ENCODE measurements at regions not wholly inside any gene's neighbourhood (a gene's known extent, or its start where the extent isn't known, plus 50 kb on each side); places are given as distances from the start of the nearest gene placed in this dataset.
A peak's percentile ranks its signal among the peaks of the same experiment; 100 is the strongest.

DNA sequence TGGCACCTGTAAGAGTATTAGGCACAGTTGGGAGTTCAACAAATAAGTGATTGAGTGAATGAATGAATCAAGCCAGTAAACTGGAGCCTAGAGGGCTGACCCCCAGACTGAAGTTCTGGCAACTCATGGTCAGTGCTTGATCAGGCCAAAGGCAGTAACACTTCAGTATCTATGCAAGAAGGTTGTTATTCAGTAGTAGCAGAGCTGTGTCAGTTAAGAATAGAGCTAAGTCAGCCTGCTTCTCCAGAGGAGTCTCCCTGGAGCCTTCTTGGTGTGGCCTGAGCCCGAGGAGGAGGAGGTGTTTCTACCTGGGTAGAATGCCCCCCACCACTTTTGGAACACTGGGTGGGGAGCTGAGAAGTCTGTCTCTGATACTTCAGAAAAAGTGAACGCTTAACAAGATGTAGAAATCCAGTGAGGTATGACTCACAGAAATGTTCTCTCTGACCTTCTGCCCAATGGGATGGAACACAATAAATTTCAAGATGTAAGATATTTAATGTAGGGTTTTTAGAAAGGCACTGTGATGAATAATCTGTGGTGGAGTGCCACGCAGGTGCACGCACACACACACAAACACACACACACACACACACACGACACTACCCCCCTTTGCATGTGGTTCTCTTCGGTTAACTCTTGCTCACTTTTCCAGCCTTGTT, 219.9 kb downstream of the HIPK3 start:
- H3K27me3 ChIP-seq (replicated peaks in 2 of 5; ENCODE audit: control insufficient read depth in 4 of 5, insufficient read depth in 5 of 5, low read length in 4 of 5), result peaks cover 0 to 42% (median 18%) of the 10 kb centered on the region in 5 experiments
- H3K27ac ChIP-seq (ENCODE audit: insufficient read depth in 1 of 2, low read depth in 1 of 2, low read length in 2 of 2, poor library complexity in 1 of 2, severe bottlenecking in 2 of 2), result no peak overlapping the region
- H3K4me1 ChIP-seq (ENCODE audit: control extremely low read depth in 1 of 4, control insufficient read depth in 4 of 4, insufficient read depth in 4 of 4, low read length in 3 of 4), result no peaks in the 10 kb centered on the region
- 89% methylated on average over 3 of the region's 6 CpGs for WGBS (ENCODE audit: insufficient coverage)
- no peaks in the 10 kb centered on the region for H3K36me3 ChIP-seq (ENCODE audit: control insufficient read depth in 4 of 4, insufficient read depth in 4 of 4, low read length in 3 of 4)
- ChIA-PET POLR2A (no interaction called here), CTCF (no interaction called here)
- DNase-seq, result no peak
- no peak overlapping the region for H3K4me3 ChIP-seq (ENCODE audit: control insufficient read depth in 1 of 7, extremely low read depth in 1 of 7, insufficient read depth in 4 of 7, low read depth in 2 of 7, low read length in 6 of 7)
- no peaks in the 10 kb centered on the region for H3K9me3 ChIP-seq (ENCODE audit: control extremely low read depth in 1 of 5, control insufficient read depth in 4 of 5, insufficient read depth in 2 of 5, low read depth in 1 of 5, low read length in 4 of 5)

DNA sequence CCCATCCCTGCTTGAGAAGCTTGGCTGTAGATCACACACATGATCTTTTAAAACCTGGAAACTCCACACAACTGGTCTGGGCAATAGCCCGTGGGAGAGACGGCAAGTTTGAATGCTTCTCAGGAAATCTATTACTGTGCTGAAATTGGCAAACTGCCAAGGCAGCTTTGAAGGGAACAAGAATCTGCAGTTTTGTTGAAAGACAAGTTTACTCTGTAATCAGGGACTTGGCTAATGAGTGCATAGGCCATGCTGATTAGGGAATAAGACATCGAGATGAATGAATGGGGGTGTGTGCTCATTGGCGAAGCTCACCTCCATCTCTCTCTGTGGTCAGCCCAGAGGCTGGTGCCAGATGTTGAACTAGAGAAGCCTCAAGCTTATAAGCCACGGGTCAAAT, 218.8 kb downstream of the HIPK3 start:
- no peaks in the 10 kb centered on the region for H3K4me1 ChIP-seq (ENCODE audit: control extremely low read depth in 1 of 4, control insufficient read depth in 4 of 4, insufficient read depth in 4 of 4, low read length in 3 of 4)
- no peak overlapping the region for H3K27ac ChIP-seq (ENCODE audit: insufficient read depth in 1 of 2, low read depth in 1 of 2, low read length in 2 of 2, poor library complexity in 1 of 2, severe bottlenecking in 2 of 2)
- no peak overlapping the region for H3K4me3 ChIP-seq (ENCODE audit: control insufficient read depth in 1 of 7, extremely low read depth in 1 of 7, insufficient read depth in 4 of 7, low read depth in 2 of 7, low read length in 6 of 7)
- ChIA-PET POLR2A (no interaction called here), CTCF (no interaction called here)
- H3K9me3 ChIP-seq (ENCODE audit: control extremely low read depth in 1 of 5, control insufficient read depth in 4 of 5, insufficient read depth in 2 of 5, low read depth in 1 of 5, low read length in 4 of 5), result no peaks in the 10 kb centered on the region
- WGBS (ENCODE audit: insufficient coverage), result 19% methylated on average over 3 of the region's 5 CpGs
- H3K36me3 ChIP-seq (ENCODE audit: control insufficient read depth in 4 of 4, insufficient read depth in 4 of 4, low read length in 3 of 4), result no peaks in the 10 kb centered on the region
- peaks cover 0 to 35% (median 16%) of the 10 kb centered on the region in 5 experiments for H3K27me3 ChIP-seq (replicated peaks in 2 of 5; ENCODE audit: control insufficient read depth in 4 of 5, insufficient read depth in 5 of 5, low read length in 4 of 5)
- DNase-seq, result peak; percentile 1 to 15 (median 6)

DNA sequence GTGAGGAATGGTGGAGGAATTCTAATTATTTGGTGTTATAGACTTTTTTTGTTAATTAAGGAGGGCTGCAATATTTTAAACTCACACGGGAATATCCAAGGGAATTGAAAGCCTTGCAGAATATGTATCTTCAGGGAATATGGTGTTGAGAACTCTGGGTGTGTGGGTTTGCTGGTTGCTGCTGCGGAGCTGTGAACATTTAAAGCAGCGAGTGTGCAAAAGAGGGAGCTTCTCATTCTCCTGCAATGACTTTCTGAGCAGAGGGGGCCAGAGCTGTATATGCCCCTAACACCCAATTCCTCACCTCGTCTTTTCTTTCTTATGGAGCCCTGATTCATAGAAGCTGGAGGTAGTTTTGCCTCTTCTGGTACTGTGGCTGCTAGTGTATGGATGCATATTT, 217.7 kb downstream of the HIPK3 start:
- Histone ChIP-seq H3K9me3 (ENCODE audit: control extremely low read depth in 1 of 5, control insufficient read depth in 4 of 5, insufficient read depth in 2 of 5, low read depth in 1 of 5, low read length in 4 of 5) (no peaks in the 10 kb centered on the region), H3K27me3 (replicated peaks in 2 of 5; ENCODE audit: control insufficient read depth in 4 of 5, insufficient read depth in 5 of 5, low read length in 4 of 5) (peaks cover 0 to 24% (median 13%) of the 10 kb centered on the region in 5 experiments), H3K4me3 (ENCODE audit: control insufficient read depth in 1 of 7, extremely low read depth in 1 of 7, insufficient read depth in 4 of 7, low read depth in 2 of 7, low read length in 6 of 7) (no peak overlapping the region), H3K27ac (ENCODE audit: insufficient read depth in 1 of 2, low read depth in 1 of 2, low read length in 2 of 2, poor library complexity in 1 of 2, severe bottlenecking in 2 of 2) (no peak overlapping the region), H3K36me3 (ENCODE audit: control insufficient read depth in 4 of 4, insufficient read depth in 4 of 4, low read length in 3 of 4) (no peaks in the 10 kb centered on the region), H3K4me1 (ENCODE audit: control extremely low read depth in 1 of 4, control insufficient read depth in 4 of 4, insufficient read depth in 4 of 4, low read length in 3 of 4) (no peaks in the 10 kb centered on the region)
- ChIA-PET POLR2A (no interaction called here), CTCF (no interaction called here)
- WGBS (ENCODE audit: insufficient coverage), result 100% methylated on average over 2 of the region's 4 CpGs
- DNase-seq, result no peak

DNA sequence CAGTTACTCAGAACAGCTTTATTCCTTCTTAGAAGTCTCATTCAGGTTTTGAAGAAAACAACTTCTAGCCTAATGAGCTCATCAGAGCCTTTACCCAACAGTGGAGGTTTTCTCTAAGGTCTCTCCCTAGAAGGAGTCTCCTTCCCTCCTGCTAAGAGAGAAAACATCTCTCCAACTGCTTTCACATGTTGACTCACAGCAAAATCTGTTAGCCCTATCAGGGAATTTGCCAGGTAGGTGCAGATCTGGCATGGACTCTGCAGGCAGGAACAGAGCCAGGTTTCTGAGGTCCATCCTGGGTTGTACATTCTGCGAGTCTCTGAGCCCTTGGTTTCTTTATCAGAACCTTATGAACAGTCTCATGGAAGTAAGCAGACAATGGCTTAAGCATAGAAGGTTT, 214.4 kb downstream of the HIPK3 start:
- CTCF ChIA-PET, result no interaction called here

DNA sequence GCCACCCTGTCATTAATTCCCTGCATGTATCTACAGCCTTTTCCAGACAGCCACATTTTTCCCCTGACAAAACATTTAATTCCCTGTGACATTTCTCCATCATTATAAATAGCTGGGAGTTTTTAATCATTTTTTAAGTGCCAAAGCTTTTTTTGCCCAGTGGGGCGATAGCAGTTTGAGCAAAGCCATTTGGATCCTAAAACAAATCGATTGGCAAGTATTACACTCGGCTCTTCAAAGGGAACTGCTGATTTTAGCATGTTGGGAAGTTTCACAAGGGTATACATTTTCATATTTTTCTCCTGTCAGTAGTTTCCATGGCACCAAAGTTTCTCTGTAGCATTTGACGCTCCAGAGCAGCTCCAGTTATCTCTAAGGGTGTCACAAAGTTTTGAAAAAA, 210.8 kb downstream of the HIPK3 start:
- Histone ChIP-seq H3K36me3 (ENCODE audit: control insufficient read depth in 4 of 4, insufficient read depth in 4 of 4, low read length in 3 of 4) (no peaks in the 10 kb centered on the region), H3K9me3 (ENCODE audit: control extremely low read depth in 1 of 5, control insufficient read depth in 4 of 5, insufficient read depth in 2 of 5, low read depth in 1 of 5, low read length in 4 of 5) (peaks cover 0 to 2% (median 0%) of the 10 kb centered on the region in 5 experiments), H3K4me1 (ENCODE audit: control extremely low read depth in 1 of 4, control insufficient read depth in 4 of 4, insufficient read depth in 4 of 4, low read length in 3 of 4) (no peaks in the 10 kb centered on the region), H3K27ac (ENCODE audit: insufficient read depth in 1 of 2, low read depth in 1 of 2, low read length in 2 of 2, poor library complexity in 1 of 2, severe bottlenecking in 2 of 2) (no peak overlapping the region), H3K4me3 (ENCODE audit: control insufficient read depth in 1 of 7, extremely low read depth in 1 of 7, insufficient read depth in 4 of 7, low read depth in 2 of 7, low read length in 6 of 7) (no peak overlapping the region), H3K27me3 (replicated peaks in 2 of 5; ENCODE audit: control insufficient read depth in 4 of 5, insufficient read depth in 5 of 5, low read length in 4 of 5) (peaks cover 0 to 2% (median 0%) of the 10 kb centered on the region in 5 experiments)
- POLR2A ChIA-PET, result no interaction called here
- WGBS (ENCODE audit: insufficient coverage), result 100% methylated on average over 1 of the region's 4 CpGs
- no peak for DNase-seq
- CTCF ChIA-PET, result no interaction called here

More for the DNA sequence above, 214.4 kb downstream of the HIPK3 start:
- Histone ChIP-seq H3K4me1 (ENCODE audit: control extremely low read depth in 1 of 4, control insufficient read depth in 4 of 4, insufficient read depth in 4 of 4, low read length in 3 of 4) (no peaks in the 10 kb centered on the region), H3K36me3 (ENCODE audit: control insufficient read depth in 4 of 4, insufficient read depth in 4 of 4, low read length in 3 of 4) (no peaks in the 10 kb centered on the region), H3K4me3 (ENCODE audit: control insufficient read depth in 1 of 7, extremely low read depth in 1 of 7, insufficient read depth in 4 of 7, low read depth in 2 of 7, low read length in 6 of 7) (no peak overlapping the region), H3K27me3 (replicated peaks in 2 of 5; ENCODE audit: control insufficient read depth in 4 of 5, insufficient read depth in 5 of 5, low read length in 4 of 5) (peaks cover 0 to 9% (median 4%) of the 10 kb centered on the region in 5 experiments), H3K27ac (ENCODE audit: insufficient read depth in 1 of 2, low read depth in 1 of 2, low read length in 2 of 2, poor library complexity in 1 of 2, severe bottlenecking in 2 of 2) (no peak overlapping the region), H3K9me3 (ENCODE audit: control extremely low read depth in 1 of 5, control insufficient read depth in 4 of 5, insufficient read depth in 2 of 5, low read depth in 1 of 5, low read length in 4 of 5) (peaks cover 0 to 2% (median 0%) of the 10 kb centered on the region in 5 experiments)
- POLR2A ChIA-PET, result no interaction called here
- WGBS (ENCODE audit: insufficient coverage), result no CpG with 5 or more reads among the region's 1 CpG
- DNase-seq, result no peak

DNA sequence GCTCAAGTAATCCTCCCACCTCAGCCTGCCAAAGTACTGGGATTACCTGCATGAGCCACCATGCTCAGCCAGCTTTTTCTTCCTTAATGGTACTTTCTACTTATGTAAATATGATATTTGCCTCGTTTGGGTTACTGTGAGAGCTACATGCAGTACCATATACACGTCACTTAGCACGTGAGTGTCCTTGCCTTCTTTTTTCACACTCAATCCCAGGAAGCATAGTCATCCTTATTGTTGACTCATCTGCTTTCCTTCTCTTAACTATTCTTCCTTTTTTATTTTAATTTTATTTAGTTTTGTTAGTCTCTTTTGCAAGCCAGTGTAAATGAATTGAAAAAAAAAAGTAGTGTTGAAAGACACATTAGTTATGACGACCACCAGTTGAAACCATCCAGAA, 205.9 kb downstream of the HIPK3 start:
- Histone ChIP-seq H3K36me3 (ENCODE audit: control insufficient read depth in 4 of 4, insufficient read depth in 4 of 4, low read length in 3 of 4) (no peaks in the 10 kb centered on the region), H3K9me3 (ENCODE audit: control extremely low read depth in 1 of 5, control insufficient read depth in 4 of 5, insufficient read depth in 2 of 5, low read depth in 1 of 5, low read length in 4 of 5) (no peaks in the 10 kb centered on the region), H3K27me3 (replicated peaks in 2 of 5; ENCODE audit: control insufficient read depth in 4 of 5, insufficient read depth in 5 of 5, low read length in 4 of 5) (peaks cover 0 to 6% (median 2%) of the 10 kb centered on the region in 5 experiments), H3K27ac (ENCODE audit: insufficient read depth in 1 of 2, low read depth in 1 of 2, low read length in 2 of 2, poor library complexity in 1 of 2, severe bottlenecking in 2 of 2) (no peak overlapping the region), H3K4me1 (ENCODE audit: control extremely low read depth in 1 of 4, control insufficient read depth in 4 of 4, insufficient read depth in 4 of 4, low read length in 3 of 4) (no peaks in the 10 kb centered on the region), H3K4me3 (ENCODE audit: control insufficient read depth in 1 of 7, extremely low read depth in 1 of 7, insufficient read depth in 4 of 7, low read depth in 2 of 7, low read length in 6 of 7) (no peak overlapping the region)
- WGBS (ENCODE audit: insufficient coverage), result no CpG with 5 or more reads among the region's 4 CpGs
- ChIA-PET POLR2A (no interaction called here), CTCF (no interaction called here)
- no peak for DNase-seq

DNA sequence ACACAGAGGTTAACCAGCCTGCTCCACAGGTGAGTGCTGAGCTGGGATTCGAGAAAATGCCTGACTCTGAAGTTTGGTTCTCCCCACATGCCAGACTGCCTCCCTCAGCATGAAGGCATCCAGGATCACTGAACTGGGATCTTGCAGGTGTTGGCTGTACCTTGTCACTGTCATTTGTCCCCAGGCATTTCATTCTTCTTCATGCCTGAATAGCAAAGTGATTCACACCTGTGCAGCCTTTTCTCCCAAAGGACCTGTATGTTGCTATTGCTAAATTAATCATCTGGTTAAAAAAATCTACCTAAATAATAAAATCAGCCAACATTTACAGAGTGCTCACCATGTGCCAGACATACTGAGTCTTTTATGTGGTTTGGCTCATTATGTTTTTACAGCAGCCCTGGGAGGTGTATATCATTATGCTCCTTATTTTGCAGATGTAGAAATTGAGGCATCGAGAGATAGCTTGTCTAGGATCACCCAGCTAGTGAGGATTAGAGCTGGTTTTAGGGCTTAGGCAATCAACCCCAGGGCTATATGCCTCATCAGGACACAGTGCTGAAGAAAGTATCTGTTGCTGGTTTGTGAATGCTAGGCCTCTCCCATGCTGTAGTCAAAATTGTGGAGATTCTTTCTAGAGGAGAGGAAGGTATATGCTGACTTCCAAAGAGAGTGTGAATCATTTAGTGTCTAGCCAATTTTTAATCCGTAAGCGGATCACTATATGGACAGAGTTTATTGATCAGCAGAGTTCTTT, 204.4 kb downstream of the HIPK3 start:
- H3K4me1 ChIP-seq (ENCODE audit: control extremely low read depth in 1 of 4, control insufficient read depth in 4 of 4, insufficient read depth in 4 of 4, low read length in 3 of 4), result no peaks in the 10 kb centered on the region
- H3K36me3 ChIP-seq (ENCODE audit: control insufficient read depth in 4 of 4, insufficient read depth in 4 of 4, low read length in 3 of 4), result no peaks in the 10 kb centered on the region
- no peaks in the 10 kb centered on the region for H3K9me3 ChIP-seq (ENCODE audit: control extremely low read depth in 1 of 5, control insufficient read depth in 4 of 5, insufficient read depth in 2 of 5, low read depth in 1 of 5, low read length in 4 of 5)
- CTCF ChIA-PET, result no interaction called here
- peaks cover 0 to 6% (median 2%) of the 10 kb centered on the region in 5 experiments for H3K27me3 ChIP-seq (replicated peaks in 2 of 5; ENCODE audit: control insufficient read depth in 4 of 5, insufficient read depth in 5 of 5, low read length in 4 of 5)
- H3K4me3 ChIP-seq (ENCODE audit: control insufficient read depth in 1 of 7, extremely low read depth in 1 of 7, insufficient read depth in 4 of 7, low read depth in 2 of 7, low read length in 6 of 7), result no peak overlapping the region
- DNase-seq, result no peak
- WGBS (ENCODE audit: insufficient coverage), result 94% methylated on average over 4 of the region's 4 CpGs
- no peak overlapping the region for H3K27ac ChIP-seq (ENCODE audit: insufficient read depth in 1 of 2, low read depth in 1 of 2, low read length in 2 of 2, poor library complexity in 1 of 2, severe bottlenecking in 2 of 2)
- POLR2A ChIA-PET, result no interaction called here
